SHP77 (cell line): ENCODE measurements at regions not wholly inside any gene's neighbourhood (a gene's known extent, or its start where the extent isn't known, plus 50 kb on each side); places are given as distances from the start of the nearest gene placed in this dataset.

Experiments
- DNase-seq, 2 experiments: peaks; one replicate each; lab custom pipeline; 2025; lab: John Stamatoyannopoulos, UW

GRCh38 chr1:243944429-243945160 lies 94.6 kb upstream of the AKT3 start:
- no peak for DNase-seq

- no peak for DNase-seq
Measured at GRCh38 chr1:243943671-243944428, 93.8 kb upstream of the AKT3 start.

DNA sequence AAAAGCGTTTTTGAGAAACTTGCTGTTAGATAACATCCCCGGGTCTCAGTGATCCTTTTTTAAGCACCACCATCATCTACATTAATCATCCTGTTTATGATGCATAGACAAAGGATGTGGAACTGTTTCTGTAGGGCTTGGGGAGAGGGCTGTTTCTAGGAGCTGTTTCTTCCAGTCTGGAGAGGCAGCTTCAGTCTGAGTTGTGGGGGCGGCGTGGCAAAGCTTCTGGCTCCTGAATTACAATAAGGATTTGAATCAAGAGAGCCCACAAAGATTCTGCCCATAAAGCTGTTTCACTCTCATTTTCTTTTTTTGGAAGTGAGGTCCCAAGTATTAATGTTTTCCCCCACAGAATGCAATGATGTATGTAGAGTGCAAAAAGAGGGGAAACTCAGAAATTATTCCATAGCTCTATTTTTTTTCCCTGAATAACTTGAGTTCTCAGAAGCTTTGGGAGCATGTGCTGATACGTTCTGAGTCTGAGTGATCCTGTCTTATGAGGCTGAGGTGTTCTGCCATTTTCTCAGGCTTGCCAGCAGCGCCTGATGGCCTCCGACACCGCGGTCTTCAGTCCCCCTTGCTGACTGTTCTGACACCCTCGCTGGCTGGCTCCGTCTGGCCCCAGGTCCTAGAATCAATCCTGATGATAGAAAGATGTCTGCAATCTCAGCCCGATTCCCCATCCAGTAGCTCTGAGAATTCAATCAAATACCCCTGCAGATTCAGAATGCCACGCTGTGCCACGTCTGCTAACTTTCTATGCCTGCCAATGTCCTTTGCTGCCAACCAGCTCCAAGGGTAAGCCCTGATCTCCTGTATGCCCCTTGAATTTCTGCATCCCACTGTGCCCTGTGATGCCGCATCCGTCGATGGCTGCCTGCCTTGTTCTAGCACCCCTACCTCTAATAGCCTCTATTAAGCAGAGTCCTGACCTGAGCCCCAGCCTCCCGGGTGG lies 92.4 kb upstream of the AKT3 start:
- DNase-seq, result no peak

GRCh38 chr1:243940451-243940850 lies 90.4 kb upstream of the AKT3 start:
- DNase-seq, result no peak

- no peak for DNase-seq
Measured at GRCh38 chr1:243939167-243939848, 89.3 kb upstream of the AKT3 start.

DNA sequence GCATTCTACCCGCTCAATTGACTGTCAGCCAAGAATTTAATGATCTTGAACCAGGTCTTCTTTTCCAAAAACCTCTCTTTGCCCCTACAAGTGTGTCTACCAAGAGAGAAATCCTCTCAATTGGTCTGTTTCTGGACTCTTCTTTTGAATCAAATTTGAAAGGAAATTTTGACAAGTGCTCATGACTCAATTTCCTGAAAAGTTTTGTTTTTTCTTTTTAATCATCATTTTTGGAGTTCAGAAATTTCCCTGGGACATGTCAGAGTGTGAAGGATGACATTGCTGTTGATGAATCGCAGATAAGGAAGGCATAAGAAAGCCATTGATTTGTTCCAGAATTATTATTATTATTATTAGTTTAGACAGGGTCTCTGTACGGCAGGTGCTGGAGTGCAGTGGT lies 88.2 kb upstream of the AKT3 start:
- no peak for DNase-seq

GRCh38 chr1:243933495-243933894 lies 83.5 kb upstream of the AKT3 start:
- DNase-seq, result no peak

DNA sequence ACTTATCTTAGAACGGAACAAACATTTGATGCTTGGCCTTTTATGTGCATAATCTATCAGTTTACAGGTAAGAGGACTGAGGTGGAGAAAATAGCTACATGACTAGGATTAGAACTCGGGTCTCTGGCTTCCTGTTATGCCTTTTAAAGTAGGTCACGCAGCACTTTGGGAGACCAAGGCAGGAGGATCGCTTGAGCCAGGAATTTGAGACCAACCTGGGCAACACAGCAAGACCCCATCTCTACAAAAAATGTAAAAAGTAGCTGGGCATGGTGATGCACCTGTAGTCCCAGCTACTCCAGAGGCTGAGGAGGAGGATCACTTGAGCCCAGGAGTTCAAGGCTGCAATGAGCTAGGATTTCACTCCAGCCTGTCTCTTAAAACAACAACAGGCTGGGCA lies 81.9 kb upstream of the AKT3 start:
- no peak for DNase-seq

GRCh38 chr1:243930822-243931671 lies 81.0 kb upstream of the AKT3 start:
- DNase-seq, result no peak

DNA sequence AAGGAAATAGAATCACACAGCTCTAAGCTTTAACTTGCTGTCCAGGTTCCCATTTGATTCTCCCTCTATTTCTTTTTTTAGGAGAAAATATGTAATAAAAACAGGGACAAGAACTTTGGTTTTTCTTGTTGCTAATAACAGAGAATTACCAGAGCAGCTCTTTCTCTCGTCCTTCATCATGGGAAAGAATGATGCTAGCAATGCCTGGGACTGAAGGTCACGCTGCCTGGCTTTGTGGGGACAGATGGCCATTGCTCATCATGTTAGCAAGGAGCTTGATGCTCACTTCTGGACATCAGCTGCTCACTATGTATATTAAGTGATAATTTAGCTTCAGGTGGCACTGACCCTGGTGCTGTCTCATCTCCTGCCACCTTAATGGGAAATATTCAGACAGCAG lies 77.3 kb upstream of the AKT3 start:
- no peak for DNase-seq

GRCh38 chr1:243926803-243927245 lies 76.8 kb upstream of the AKT3 start:
- DNase-seq, result no peak

GRCh38 chr1:243926299-243926698 lies 76.3 kb upstream of the AKT3 start:
- no peak for DNase-seq

DNA sequence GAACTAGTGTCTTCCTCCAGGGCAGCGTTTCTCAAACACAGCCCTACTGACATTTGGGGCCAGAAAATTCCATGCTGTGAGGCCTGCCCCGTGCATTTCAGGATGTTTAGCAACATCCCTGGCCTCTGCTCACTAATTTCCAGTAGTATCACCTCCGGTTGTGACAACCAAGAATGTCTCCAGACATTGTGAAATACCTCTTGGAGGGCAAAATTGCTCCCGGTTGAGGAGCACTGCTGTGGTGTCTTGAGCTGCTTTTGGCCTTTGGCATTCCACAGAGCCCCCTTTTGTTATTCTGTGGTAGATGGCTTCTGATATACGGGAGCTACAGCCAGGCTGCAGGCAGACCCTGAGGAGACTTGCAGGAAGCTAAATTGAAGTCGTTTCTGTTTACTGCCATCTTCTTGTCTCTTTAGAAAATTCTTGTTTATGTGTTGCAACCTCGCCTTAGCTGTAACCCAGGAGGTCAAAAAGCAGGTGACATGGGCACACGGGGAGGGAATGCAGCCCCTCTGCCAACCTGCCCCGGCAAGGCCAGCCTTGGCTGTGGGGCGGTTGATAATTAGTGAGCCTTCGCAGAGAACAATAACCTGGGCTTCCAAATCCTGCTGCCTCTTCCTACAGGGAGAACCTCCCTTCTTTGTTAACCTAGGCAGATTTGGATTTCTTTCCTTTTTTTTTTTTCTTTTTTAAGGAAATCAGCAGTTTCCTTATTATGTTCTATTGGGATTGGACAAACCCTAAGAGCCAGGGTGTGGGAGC lies 74.7 kb upstream of the AKT3 start:
- no peak for DNase-seq

DNA sequence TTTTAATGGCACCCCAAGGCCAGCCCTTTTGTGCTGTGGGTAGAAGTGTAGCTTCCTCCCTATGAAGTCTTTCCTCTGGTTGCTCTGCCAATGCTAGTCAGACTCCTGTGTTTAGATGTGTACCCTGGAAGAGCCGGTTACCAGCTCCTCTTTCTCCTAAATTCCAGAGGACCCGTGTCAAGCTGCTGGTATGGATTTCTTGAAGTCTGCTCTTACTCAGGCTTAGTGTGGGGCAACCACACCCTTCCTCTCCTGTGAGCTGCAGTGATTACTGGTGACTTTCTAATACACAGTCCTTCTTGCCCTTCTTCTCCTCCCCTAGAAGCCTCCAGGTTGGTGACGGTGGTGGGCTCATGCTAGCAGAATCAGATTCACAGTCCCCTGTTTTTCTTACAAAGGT lies 74.1 kb upstream of the AKT3 start:
- DNase-seq, result no peak

DNA sequence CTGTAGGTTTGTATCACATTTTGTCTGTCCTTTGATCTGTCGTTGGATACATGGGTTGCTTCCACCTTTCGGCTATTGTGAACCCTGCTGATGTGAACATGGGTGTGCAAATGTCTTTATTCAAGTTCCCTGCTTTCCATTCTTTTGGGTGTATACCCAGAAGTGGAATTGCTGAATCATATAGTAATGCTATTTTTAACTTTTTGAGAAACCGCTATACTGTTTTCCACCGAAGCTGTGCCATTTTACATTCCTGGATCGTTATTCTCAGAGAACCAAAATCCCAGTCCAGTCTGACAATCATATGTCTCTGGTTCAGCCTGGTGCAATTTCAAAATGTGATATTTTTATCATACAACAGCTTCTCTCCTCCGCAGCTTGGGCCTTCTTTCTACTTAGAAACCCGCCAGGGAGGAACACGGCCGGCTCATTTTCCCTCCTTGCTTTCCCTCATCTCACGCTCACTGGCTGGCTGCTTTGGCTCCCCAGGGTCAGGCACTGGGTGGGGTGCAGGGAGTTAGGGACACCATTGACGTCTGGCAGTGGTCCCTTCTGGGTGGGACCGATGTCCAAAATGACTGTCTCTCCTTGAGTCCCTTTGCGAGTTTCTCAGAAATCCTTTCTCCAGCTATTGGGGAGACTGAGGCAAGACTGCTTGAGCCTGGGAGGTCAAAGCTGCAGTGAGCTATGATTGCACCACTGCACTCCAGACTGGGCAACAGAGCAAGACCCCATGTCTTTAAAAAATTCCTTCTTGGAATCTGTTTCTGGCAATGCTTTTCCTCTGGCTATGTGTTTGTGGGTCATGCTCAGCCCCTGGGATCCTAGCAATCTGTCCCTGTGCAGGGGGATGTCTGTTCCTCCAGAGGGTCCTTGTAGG lies 73.5 kb upstream of the AKT3 start:
- DNase-seq, result no peak

- DNase-seq, result no peak
Measured at GRCh38 chr1:243921111-243921510, 71.1 kb upstream of the AKT3 start.

DNA sequence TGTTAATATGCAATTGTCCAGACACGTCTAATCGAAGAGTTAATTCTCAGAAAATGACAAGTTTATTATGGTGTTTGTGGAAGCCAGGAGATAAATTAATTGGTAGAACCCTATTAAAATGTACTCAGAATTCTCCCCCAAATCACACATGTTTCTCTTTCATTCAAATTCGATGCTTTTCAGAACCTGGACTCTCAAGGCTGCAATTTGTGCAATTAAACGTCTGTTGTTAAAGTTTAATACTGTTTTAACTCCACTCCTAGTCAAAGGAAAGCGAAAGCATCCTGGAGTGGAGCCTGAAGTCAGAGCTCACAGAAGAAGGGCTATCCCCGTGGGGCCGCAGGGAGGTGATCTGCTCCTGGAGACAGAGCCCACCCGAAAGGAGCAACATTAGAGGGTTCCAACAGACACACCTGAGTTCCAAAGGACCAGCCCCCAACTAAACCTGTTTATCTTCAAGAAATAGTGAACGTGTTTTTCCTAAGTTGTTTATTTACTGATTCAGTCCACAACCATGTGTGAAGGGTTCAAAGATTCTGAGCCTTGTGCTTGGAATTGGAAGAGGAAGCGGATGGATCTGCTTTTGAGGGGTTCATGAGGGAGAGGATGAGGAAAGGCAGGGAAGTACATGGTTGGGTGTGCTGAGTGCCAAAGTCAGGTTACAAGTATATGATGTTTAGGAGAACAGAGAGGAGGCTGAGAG lies 68.0 kb upstream of the AKT3 start:
- DNase-seq, result no peak

DNA sequence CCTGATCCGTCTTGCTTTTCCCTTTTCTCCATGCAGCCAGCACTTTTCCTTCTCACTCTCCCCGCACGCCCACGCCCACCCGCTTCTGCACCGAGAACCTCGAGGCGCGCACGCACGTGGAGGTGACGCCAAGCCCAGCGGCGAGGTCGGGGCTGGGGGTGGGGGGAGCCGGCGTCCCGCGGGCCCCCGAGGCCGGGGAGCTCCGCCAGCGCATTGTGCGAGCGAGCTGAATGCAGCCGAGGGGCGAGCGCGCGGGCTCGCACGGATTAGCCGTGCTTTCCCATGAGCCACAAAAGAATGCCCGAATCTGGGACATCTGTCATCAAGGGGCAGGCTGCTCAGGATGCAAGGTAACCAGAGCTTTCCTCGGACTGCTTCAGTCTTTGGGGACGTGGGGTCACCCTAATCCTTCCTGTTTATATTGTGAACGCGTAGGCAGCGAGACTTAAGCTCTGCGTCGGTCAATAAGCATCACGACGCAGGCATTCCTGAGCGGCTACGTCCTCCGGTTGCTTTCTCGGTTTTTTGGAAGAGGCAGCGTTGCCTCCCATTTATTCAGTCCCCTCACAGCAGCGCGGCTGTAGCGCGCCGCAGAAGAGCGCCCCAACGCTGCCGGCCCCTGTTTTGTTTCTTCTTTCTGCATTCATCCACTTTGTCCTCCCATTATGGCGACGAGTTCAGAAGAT lies 67.3 kb upstream of the AKT3 start:
- DNase-seq, result no peak
